H1 (cell line): ENCODE measurements at regions not wholly inside any gene's neighbourhood (a gene's known extent, or its start where the extent isn't known, plus 50 kb on each side); places are given as distances from the start of the nearest gene placed in this dataset.

ENCODE experiments used
- BCL11A ChIP-seq, 2 experiments: IDR thresholded peaks; one replicate each; pipeline ENCODE4 v1.6.1; 2011; ENCODE audit warnings: low read depth in 2 of 2, low read length in 2 of 2, mild to moderate bottlenecking in 2 of 2
- BRCA1 ChIP-seq: IDR thresholded peaks from 2 replicates; pipeline ENCODE4 v1.6.1; 2012; ENCODE audit warnings: low read depth, low read length, improper control_type of control experiment
- HDAC2 ChIP-seq, 2 experiments: fragments of 300-600 bp in 1 of 2; sonication (generic) in 1 of 2; IDR thresholded peaks; 2 replicates each; pipeline ENCODE4 v1.6.1; 2011 to 2012; ENCODE audit warnings: low read depth in 2 of 2, low read length in 2 of 2, mild to moderate bottlenecking in 2 of 2, moderate library complexity in 2 of 2, borderline replicate concordance in 1 of 2, inconsistent platforms in 1 of 2
- SIN3A ChIP-seq, 2 experiments: IDR thresholded peaks in 1 of 2; conservative IDR thresholded peaks in 1 of 2; 2 replicates each; pipeline ENCODE4 v1.6.1; 2011 to 2012; ENCODE audit warnings: low read length in 2 of 2, improper control_type of control experiment in 1 of 2, low read depth in 1 of 2, mild to moderate bottlenecking in 1 of 2
- TF ChIP-seq, protein P1 (sequence below): fragments of 300-600 bp; sonication (generic); IDR thresholded peaks from 2 replicates; pipeline ENCODE4 v1.7.1; 2012; ENCODE audit warnings: low read length, moderate library complexity, mild to moderate bottlenecking, inconsistent platforms; ENCODE audit not compliant: insufficient replicate concordance
- TF ChIP-seq, protein P2 (sequence below): IDR thresholded peaks from 2 replicates; pipeline ENCODE4 v1.6.1; 2012; ENCODE audit warnings: inconsistent platforms

DNA sequence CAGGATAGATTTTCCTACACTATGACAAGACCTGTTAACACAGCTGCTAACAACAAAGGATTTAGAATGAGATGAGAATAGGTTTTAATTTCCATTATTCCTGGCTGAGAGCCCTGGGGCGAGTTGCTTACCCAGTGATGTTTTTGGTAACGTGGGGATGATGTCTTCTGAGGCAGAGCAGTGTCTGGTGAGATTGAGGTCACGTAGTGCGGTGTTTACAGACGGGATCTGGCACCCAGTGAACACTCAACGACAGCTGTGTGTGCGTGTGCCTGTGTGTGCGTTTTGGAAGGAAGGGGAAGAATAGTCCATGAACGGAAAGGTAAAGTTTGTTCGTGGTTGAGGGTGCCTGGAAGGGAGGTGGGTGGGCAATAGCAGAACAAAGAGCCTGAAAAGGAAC is 384.7 kb downstream of the C6orf118 start (continued):
- TF ChIP-seq, protein P1, sequence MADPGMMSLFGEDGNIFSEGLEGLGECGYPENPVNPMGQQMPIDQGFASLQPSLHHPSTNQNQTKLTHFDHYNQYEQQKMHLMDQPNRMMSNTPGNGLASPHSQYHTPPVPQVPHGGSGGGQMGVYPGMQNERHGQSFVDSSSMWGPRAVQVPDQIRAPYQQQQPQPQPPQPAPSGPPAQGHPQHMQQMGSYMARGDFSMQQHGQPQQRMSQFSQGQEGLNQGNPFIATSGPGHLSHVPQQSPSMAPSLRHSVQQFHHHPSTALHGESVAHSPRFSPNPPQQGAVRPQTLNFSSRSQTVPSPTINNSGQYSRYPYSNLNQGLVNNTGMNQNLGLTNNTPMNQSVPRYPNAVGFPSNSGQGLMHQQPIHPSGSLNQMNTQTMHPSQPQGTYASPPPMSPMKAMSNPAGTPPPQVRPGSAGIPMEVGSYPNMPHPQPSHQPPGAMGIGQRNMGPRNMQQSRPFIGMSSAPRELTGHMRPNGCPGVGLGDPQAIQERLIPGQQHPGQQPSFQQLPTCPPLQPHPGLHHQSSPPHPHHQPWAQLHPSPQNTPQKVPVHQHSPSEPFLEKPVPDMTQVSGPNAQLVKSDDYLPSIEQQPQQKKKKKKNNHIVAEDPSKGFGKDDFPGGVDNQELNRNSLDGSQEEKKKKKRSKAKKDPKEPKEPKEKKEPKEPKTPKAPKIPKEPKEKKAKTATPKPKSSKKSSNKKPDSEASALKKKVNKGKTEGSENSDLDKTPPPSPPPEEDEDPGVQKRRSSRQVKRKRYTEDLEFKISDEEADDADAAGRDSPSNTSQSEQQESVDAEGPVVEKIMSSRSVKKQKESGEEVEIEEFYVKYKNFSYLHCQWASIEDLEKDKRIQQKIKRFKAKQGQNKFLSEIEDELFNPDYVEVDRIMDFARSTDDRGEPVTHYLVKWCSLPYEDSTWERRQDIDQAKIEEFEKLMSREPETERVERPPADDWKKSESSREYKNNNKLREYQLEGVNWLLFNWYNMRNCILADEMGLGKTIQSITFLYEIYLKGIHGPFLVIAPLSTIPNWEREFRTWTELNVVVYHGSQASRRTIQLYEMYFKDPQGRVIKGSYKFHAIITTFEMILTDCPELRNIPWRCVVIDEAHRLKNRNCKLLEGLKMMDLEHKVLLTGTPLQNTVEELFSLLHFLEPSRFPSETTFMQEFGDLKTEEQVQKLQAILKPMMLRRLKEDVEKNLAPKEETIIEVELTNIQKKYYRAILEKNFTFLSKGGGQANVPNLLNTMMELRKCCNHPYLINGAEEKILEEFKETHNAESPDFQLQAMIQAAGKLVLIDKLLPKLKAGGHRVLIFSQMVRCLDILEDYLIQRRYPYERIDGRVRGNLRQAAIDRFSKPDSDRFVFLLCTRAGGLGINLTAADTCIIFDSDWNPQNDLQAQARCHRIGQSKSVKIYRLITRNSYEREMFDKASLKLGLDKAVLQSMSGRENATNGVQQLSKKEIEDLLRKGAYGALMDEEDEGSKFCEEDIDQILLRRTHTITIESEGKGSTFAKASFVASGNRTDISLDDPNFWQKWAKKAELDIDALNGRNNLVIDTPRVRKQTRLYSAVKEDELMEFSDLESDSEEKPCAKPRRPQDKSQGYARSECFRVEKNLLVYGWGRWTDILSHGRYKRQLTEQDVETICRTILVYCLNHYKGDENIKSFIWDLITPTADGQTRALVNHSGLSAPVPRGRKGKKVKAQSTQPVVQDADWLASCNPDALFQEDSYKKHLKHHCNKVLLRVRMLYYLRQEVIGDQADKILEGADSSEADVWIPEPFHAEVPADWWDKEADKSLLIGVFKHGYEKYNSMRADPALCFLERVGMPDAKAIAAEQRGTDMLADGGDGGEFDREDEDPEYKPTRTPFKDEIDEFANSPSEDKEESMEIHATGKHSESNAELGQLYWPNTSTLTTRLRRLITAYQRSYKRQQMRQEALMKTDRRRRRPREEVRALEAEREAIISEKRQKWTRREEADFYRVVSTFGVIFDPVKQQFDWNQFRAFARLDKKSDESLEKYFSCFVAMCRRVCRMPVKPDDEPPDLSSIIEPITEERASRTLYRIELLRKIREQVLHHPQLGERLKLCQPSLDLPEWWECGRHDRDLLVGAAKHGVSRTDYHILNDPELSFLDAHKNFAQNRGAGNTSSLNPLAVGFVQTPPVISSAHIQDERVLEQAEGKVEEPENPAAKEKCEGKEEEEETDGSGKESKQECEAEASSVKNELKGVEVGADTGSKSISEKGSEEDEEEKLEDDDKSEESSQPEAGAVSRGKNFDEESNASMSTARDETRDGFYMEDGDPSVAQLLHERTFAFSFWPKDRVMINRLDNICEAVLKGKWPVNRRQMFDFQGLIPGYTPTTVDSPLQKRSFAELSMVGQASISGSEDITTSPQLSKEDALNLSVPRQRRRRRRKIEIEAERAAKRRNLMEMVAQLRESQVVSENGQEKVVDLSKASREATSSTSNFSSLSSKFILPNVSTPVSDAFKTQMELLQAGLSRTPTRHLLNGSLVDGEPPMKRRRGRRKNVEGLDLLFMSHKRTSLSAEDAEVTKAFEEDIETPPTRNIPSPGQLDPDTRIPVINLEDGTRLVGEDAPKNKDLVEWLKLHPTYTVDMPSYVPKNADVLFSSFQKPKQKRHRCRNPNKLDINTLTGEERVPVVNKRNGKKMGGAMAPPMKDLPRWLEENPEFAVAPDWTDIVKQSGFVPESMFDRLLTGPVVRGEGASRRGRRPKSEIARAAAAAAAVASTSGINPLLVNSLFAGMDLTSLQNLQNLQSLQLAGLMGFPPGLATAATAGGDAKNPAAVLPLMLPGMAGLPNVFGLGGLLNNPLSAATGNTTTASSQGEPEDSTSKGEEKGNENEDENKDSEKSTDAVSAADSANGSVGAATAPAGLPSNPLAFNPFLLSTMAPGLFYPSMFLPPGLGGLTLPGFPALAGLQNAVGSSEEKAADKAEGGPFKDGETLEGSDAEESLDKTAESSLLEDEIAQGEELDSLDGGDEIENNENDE = no peak
- no peak for TF ChIP-seq BCL11A (IDR thresholded peaks at IDR 0.05; ENCODE audit: low read depth in 2 of 2, low read length in 2 of 2)
- TF ChIP-seq, protein P2, sequence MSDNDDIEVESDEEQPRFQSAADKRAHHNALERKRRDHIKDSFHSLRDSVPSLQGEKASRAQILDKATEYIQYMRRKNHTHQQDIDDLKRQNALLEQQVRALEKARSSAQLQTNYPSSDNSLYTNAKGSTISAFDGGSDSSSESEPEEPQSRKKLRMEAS = no peak
- TF ChIP-seq HDAC2 (IDR thresholded peaks at IDR 0.05; ENCODE audit: borderline replicate concordance in 1 of 2, low read depth in 2 of 2, low read length in 2 of 2) = no peak
- no peak for TF ChIP-seq SIN3A (conservative IDR thresholded peaks at IDR 0.05 in 1 of 2, IDR thresholded peaks at IDR 0.05 in 1 of 2; ENCODE audit: low read depth in 1 of 2, low read length in 2 of 2)
- no peak for TF ChIP-seq BRCA1
